WTC11 (cell line): ENCODE measurements at regions not wholly inside any gene's neighbourhood (a gene's known extent, or its start where the extent isn't known, plus 50 kb on each side); places are given as distances from the start of the nearest gene placed in this dataset.

Experiments used
- ATAC-seq: fragments of 200-7000 bp; cut with Tn5 transposase; 2 replicates; pipeline ENCODE4 v1.10.0; 2021; ENCODE audit warnings: mild to moderate bottlenecking, moderate library complexity
- CTCF ChIA-PET: fragments of 300-600 bp; sonication (Branson Sonifier 250); formaldehyde crosslinking; loops from one replicate; lab custom pipeline; 2021; ENCODE audit warnings: antibody characterized with exemption; lab: Charles Lee
- POLR2A ChIA-PET: fragments of 350-600 bp; sonication (Branson Sonifier 250); formaldehyde crosslinking; loops from one replicate; lab custom pipeline; 2021; ENCODE audit warnings: antibody characterized with exemption; lab: Charles Lee
- DNase-seq: peaks from one replicate; pipeline ENCODE4 v3.0.0; 2021; ENCODE audit warnings: low spot score
- H3K27ac Mint-ChIP-seq: 2 replicates; pipeline ENCODE4 v1.8.0; 2021; ENCODE audit warnings: mixed read lengths
- H3K27me3 Mint-ChIP-seq: 2 replicates; pipeline ENCODE4 v1.8.0; 2021; ENCODE audit warnings: low read depth, mild to moderate bottlenecking, moderate library complexity, mixed read lengths
- H3K36me3 Mint-ChIP-seq: 2 replicates; pipeline ENCODE4 v1.8.0; 2021; ENCODE audit warnings: mixed read lengths
- H3K4me1 Mint-ChIP-seq: 2 replicates; pipeline ENCODE4 v1.8.0; 2022; ENCODE audit warnings: mixed read lengths
- H3K4me3 Mint-ChIP-seq: 2 replicates; pipeline ENCODE4 v1.8.0; 2021; ENCODE audit warnings: mild to moderate bottlenecking, moderate library complexity, mixed read lengths
- H3K9me3 Mint-ChIP-seq: 2 replicates; pipeline ENCODE4 v1.8.0; 2021; ENCODE audit warnings: mixed read lengths
- AFF4 ChIP-seq: sonication (generic); formaldehyde crosslinking; IDR thresholded peaks from 2 replicates; pipeline ENCODE4 v1.8.1; 2023; ENCODE audit warnings: mild to moderate bottlenecking, missing genetic modification reagents, borderline replicate concordance
- E2F4 ChIP-seq: sonication (generic); formaldehyde crosslinking; IDR thresholded peaks from 2 replicates; pipeline ENCODE4 v1.8.1; 2022; ENCODE audit warnings: low read depth, mild to moderate bottlenecking, moderate library complexity, missing genetic modification reagents, borderline replicate concordance
- EMX1 ChIP-seq: fragments of 250-450 bp; sonication (Bioruptor Pico); IDR thresholded peaks from 2 replicates; pipeline ENCODE4 v1.8.0; 2021; ENCODE audit warnings: mild to moderate bottlenecking
- ERG ChIP-seq: fragments of 250-450 bp; sonication (Bioruptor Pico); IDR thresholded peaks from 2 replicates; pipeline ENCODE4 v1.8.0; 2021; ENCODE audit warnings: mild to moderate bottlenecking
- JAZF1 ChIP-seq: fragments of 250-450 bp; sonication (Bioruptor Pico); IDR thresholded peaks from 2 replicates; pipeline ENCODE4 v1.9.0; 2021; ENCODE audit warnings: moderate library complexity, mild to moderate bottlenecking, inconsistent platforms
- MYBL2 ChIP-seq: sonication (generic); formaldehyde crosslinking; IDR thresholded peaks from 2 replicates; pipeline ENCODE4 v1.8.1; 2023; ENCODE audit warnings: mild to moderate bottlenecking, moderate library complexity, missing genetic modification reagents
- OVOL2 ChIP-seq: fragments of 250-450 bp; sonication (Bioruptor Pico); IDR thresholded peaks from 2 replicates; pipeline ENCODE4 v1.9.0; 2021; ENCODE audit warnings: mild to moderate bottlenecking, borderline replicate concordance
- PREB ChIP-seq: sonication (generic); formaldehyde crosslinking; IDR thresholded peaks from 2 replicates; pipeline ENCODE4 v1.8.1; 2022; ENCODE audit warnings: mild to moderate bottlenecking, missing genetic modification reagents, moderate library complexity, borderline replicate concordance
- ZBTB43 ChIP-seq: sonication (generic); formaldehyde crosslinking; IDR thresholded peaks from 2 replicates; pipeline ENCODE4 v1.8.1; 2023; ENCODE audit warnings: mild to moderate bottlenecking, missing genetic modification reagents
- ZNF219 ChIP-seq: sonication (generic); formaldehyde crosslinking; IDR thresholded peaks from 2 replicates; pipeline ENCODE4 v1.8.0; 2023; ENCODE audit warnings: missing genetic modification reagents, mild to moderate bottlenecking, borderline replicate concordance
- ZNF263 ChIP-seq: sonication (generic); formaldehyde crosslinking; IDR thresholded peaks from 2 replicates; pipeline ENCODE4 v1.8.1; 2022; ENCODE audit warnings: low read depth, mild to moderate bottlenecking, moderate library complexity, missing genetic modification reagents
- ZNF281 ChIP-seq: sonication (generic); formaldehyde crosslinking; IDR thresholded peaks from 2 replicates; pipeline ENCODE4 v1.8.0; 2023; ENCODE audit warnings: mild to moderate bottlenecking, missing genetic modification reagents
- ZNF532 ChIP-seq: fragments of 250-450 bp; sonication (Bioruptor Pico); IDR thresholded peaks from 2 replicates; pipeline ENCODE4 v1.9.0; 2021; ENCODE audit warnings: mild to moderate bottlenecking, borderline replicate concordance
- ZNF671 ChIP-seq: fragments of 250-450 bp; sonication (Bioruptor Pico); IDR thresholded peaks from 2 replicates; pipeline ENCODE4 v1.8.0; 2021; ENCODE audit warnings: mild to moderate bottlenecking
- ZSCAN18 ChIP-seq: fragments of 250-450 bp; sonication (Bioruptor Pico); IDR thresholded peaks from 2 replicates; pipeline ENCODE4 v2.1.2; 2022; ENCODE audit warnings: mild to moderate bottlenecking, moderate library complexity

GRCh38 chr4:179698321-179698720 is 2256.1 kb upstream of the AGA start:
- CTCF ChIA-PET = no interaction called here
- no peaks in the 10 kb centered on the region for H3K4me1 Mint-ChIP-seq
- ATAC-seq = no peak
- H3K9me3 Mint-ChIP-seq = peaks cover 8% of the 10 kb centered on the region
- no peak overlapping the region for H3K27ac Mint-ChIP-seq
- no peaks in the 10 kb centered on the region for H3K36me3 Mint-ChIP-seq
- TF ChIP-seq ZNF219 (CRISPR knock-in tag) (no peak), ZNF671 (CRISPR knock-in tag) (no peak), OVOL2 (CRISPR knock-in tag) (no peak), PREB (CRISPR knock-in tag) (no peak), ZSCAN18 (CRISPR knock-in tag) (no peak), ZNF532 (CRISPR knock-in tag) (no peak), EMX1 (CRISPR knock-in tag) (no peak), ZNF263 (CRISPR knock-in tag) (no peak), AFF4 (no peak), E2F4 (CRISPR knock-in tag) (no peak), ZNF281 (CRISPR knock-in tag) (no peak), MYBL2 (no peak), ERG (CRISPR knock-in tag) (no peak), JAZF1 (CRISPR knock-in tag) (no peak), ZBTB43 (CRISPR knock-in tag) (no peak)
- H3K27me3 Mint-ChIP-seq = no peaks in the 10 kb centered on the region; the same call in 1 of the 2 replicates
- no peak overlapping the region for H3K4me3 Mint-ChIP-seq
- DNase-seq = no peak
- POLR2A ChIA-PET = no interaction called here
